Coronary artery (tissue), 2 donors: ENCODE measurements at regions not wholly inside any gene's neighbourhood (a gene's known extent, or its start where the extent isn't known, plus 50 kb on each side); places are given as distances from the start of the nearest gene placed in this dataset.

Experiments
- DNase-seq: peaks from one replicate; pipeline ENCODE4 v3.0.0-alpha.2; 2017; ENCODE audit warnings: low spot score
- H3K27ac ChIP-seq, 2 donors: fragments of 200-600 bp; sonication (generic); one replicate each; pipeline ENCODE4 v1.5.1; 2016 to 2019
- H3K4me3 ChIP-seq: fragments of 200-600 bp; sonication (generic); 2 replicates; pipeline ENCODE4 v1.5.1; 2016; ENCODE audit warnings: mild to moderate bottlenecking, moderate library complexity
- TF ChIP-seq, protein P1 (sequence below): fragments of 200-600 bp; sonication (generic); IDR thresholded peaks from one replicate; pipeline ENCODE4 v1.5.1; 2019; ENCODE audit warnings: antibody characterized with exemption

- Histone ChIP-seq H3K4me3 (no peak overlapping the region), H3K27ac (no peak overlapping the region)
- DNase-seq: no peak
- TF ChIP-seq, protein P1, sequence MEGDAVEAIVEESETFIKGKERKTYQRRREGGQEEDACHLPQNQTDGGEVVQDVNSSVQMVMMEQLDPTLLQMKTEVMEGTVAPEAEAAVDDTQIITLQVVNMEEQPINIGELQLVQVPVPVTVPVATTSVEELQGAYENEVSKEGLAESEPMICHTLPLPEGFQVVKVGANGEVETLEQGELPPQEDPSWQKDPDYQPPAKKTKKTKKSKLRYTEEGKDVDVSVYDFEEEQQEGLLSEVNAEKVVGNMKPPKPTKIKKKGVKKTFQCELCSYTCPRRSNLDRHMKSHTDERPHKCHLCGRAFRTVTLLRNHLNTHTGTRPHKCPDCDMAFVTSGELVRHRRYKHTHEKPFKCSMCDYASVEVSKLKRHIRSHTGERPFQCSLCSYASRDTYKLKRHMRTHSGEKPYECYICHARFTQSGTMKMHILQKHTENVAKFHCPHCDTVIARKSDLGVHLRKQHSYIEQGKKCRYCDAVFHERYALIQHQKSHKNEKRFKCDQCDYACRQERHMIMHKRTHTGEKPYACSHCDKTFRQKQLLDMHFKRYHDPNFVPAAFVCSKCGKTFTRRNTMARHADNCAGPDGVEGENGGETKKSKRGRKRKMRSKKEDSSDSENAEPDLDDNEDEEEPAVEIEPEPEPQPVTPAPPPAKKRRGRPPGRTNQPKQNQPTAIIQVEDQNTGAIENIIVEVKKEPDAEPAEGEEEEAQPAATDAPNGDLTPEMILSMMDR: no peak
Measured at GRCh38 chr6:4404415-4404814, 269.0 kb upstream of the ECI2 start.

GRCh38 chr6:4403828-4404227 is 268.5 kb upstream of the ECI2 start:
- H3K4me3 ChIP-seq: no peak overlapping the region
- TF ChIP-seq, protein P1: no peak
- no peak for DNase-seq
- peak overlapping the region in 1 of 2 donors; percentile 5 for H3K27ac ChIP-seq

DNA sequence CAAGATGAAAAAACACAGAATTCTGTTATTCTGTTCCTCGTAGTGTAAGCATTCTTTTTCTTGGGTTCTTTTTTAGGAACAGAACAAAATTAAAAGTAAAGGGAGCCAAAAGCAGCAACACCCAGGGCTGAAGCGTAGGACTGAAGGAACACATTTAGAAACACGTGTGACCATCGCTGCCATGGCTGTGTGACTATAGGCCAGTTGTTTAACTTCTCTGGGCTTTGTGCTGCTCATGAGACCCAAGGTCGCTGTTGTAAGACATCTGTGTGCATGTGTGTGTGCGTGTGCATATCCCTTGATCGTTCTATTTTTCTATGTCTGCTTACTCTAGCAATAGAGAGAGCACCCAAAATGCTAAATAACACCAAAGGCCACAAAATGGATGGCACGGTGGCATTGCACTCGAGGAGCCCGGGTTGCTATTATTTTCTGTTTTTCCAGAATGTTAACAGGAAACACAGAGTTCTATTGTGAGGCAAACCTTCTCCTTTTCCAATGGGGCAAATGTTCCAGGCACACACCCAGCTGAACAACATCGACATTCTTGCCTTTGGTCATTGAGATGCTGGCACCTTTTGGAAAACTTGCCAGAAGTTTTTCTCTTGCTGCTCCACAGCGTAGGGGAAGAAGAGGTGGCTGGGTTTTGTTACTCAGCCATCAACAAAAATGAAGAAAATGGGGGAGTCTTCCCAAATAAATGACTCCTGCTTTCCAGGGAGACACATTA is 267.8 kb upstream of the ECI2 start:
- Histone ChIP-seq H3K4me3 (peak overlapping the region; percentile 51), H3K27ac (peak overlapping the region in 1 of 2 donors; percentile 52)
- TF ChIP-seq, protein P1: no peak
- no peak for DNase-seq

- TF ChIP-seq, protein P1: no peak
- H3K4me3 ChIP-seq: peak overlapping the region; percentile 51
- no peak for DNase-seq
- peak overlapping the region in 1 of 2 donors; percentile 52 for H3K27ac ChIP-seq
Measured at GRCh38 chr6:4402477-4402976, 267.2 kb upstream of the ECI2 start.

DNA sequence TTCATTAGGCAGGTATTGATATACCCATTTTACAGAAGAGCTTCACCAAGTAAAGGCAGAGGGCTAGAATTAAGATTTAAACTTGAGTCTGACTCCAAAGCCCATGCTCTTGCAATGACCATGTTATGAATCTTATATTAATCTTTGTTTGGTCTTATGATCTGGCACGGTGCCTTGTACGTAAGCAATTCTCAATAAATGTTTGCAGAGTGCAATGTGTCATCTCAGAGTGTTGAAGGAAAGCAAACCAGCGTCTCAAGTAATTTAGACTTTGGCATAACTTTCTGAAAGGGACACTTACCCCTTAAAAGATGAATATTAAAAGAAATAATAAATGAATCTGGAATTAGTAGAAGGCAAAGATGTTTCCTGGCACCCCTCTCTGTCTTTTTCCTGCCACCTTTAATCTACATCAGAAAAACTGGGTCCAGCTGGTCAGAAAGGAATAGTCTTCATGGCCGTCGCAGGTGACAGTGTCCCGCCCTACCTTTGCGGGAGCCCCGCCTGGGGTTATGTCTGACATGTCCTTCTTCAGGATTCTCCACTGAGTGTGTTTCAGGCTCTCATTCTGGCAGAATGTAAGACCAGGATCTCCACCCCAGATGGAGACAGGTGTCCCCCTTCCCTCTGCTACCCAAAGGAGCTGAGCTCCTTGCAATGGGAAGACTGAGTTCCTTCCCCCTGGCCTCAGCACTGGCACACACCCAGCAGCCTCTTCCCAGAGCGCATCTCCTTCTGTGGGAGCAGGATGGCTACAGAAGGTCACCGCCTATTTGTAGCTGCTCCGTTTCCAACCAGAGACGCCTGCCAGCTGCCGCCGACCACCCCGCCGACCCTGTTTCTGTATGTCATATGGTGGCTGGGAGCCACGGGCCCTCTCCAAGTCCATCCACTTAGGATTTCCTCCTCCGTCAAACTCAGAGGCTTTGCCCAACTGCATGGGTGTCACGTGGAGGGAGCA is 266.3 kb upstream of the ECI2 start:
- no peak overlapping the region for H3K27ac ChIP-seq
- TF ChIP-seq, protein P1: no peak
- DNase-seq: no peak
- peak overlapping the region; percentile 51 for H3K4me3 ChIP-seq

DNA sequence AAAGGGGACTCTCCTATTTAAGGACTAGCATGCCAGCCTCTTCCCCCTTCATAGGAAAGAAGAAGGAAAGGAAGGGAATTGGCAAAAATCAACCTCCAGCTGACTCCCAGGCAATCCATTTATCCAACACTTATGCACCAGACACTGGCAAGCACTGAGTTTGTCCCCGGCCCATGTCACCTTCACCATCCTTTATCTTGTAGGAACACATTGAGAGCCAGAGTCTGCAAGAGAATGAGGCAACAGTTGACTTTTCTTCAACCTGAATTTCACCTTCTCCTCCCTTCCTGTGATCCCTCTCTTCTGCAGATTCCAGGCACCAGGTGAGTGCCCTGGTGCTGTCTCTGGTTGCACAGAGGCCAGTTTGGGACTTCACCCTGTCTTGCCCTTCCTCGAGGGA is 264.3 kb upstream of the ECI2 start:
- no peak for DNase-seq
- H3K27ac ChIP-seq: no peak overlapping the region
- no peak overlapping the region for H3K4me3 ChIP-seq
- TF ChIP-seq, protein P1: no peak
